Iris pigment epithelial cell (primary cell): ENCODE measurements at regions not wholly inside any gene's neighbourhood (a gene's known extent, or its start where the extent isn't known, plus 50 kb on each side); places are given as distances from the start of the nearest gene placed in this dataset.

Experiments
- DNase-seq: peaks from one replicate; pipeline ENCODE4 v3.0.0-alpha.2; 2011; ENCODE audit warnings: low read depth

- DNase-seq = no peak
Measured at GRCh38 chr3:186411994-186412393, 50.0 kb upstream of the DGKG start.
